ENCODE measurements at regions not wholly inside any gene's neighbourhood (a gene's known extent, or its start where the extent isn't known, plus 50 kb on each side); places are given as distances from the start of the nearest gene placed in this dataset.

DNA sequence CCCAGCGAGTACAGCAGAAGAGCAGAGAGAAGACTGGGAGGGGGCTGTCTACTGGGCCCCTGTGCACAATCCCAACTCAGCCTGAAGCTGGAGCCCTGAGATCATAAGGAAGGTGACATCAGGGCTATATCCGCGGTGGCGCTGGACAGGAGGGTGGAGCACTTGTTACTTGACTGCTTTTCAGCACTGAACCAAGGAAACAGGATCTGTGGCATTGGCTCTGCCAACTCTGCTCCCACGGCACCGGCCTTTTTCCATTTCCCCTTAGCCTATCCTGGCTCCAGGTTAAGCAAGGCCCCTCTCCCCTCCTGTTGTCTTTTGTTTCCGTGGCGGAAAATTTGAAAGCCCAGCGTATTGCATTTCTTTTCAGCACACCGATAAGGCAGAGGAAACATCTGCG is 125.0 kb upstream of the IRX3 start:
- DNase-seq (ENCODE audit: low spot score) = peak; percentile 29

DNA sequence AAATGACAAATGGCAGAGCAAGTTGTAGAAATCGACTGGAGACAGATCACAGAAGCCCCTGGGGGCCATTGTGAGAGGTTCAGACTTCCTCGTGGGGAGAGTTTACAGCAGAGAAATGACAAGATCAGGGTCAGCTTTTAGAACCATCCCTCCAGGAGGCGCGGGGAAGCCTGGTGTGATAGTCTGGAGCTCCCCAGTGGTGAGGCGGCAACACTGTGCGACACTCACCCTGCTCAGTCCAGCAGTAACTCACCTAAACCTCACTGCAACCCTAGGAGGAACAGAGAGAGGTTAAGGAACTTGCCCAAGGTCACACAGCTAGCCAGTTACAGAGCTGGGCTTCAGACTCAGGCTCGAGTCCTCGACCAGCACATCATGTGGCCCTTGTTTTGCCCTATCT is 123.4 kb upstream of the IRX3 start:
- DNase-seq (ENCODE audit: low spot score) = no peak

DNA sequence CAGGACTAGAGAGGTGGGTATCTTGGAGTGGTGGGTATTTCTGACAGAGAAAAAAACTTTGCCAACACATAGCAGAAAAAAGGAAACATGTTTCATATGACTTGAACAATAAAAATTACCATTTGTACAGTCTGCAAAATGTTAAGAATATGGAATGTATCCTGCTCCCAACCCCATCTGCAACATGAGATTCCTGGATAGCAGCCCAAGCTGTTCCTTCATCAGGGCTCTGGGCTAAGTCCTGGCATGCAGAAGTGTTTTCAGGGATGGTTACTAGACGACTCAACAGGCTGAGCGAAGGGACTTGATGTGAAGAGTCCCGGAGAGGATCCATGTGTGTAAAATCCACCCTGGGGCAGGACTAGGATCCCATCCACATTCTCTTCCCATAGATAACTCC is 121.0 kb upstream of the IRX3 start:
- no peak for DNase-seq (ENCODE audit: low spot score)

DNA sequence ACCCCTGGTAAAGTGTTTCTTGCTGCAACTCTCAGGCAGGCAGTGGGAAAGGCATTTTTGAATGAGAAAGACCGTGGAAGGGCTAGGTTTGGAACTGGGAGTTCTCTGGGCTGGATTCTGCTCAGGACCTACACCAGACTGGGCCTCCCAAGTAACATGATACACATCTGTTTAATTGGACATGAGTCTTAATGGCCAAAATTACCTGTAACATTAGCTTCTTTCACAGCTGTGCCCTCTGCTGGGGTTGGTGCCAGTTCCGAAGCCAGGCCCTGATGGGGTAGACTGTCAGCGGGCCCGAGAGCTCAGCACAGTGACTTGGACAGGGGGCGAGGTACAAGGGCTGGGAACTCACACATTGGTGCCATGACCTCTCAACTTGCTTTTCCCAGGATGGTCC is 118.9 kb upstream of the IRX3 start:
- DNase-seq (ENCODE audit: low spot score) = no peak

DNA sequence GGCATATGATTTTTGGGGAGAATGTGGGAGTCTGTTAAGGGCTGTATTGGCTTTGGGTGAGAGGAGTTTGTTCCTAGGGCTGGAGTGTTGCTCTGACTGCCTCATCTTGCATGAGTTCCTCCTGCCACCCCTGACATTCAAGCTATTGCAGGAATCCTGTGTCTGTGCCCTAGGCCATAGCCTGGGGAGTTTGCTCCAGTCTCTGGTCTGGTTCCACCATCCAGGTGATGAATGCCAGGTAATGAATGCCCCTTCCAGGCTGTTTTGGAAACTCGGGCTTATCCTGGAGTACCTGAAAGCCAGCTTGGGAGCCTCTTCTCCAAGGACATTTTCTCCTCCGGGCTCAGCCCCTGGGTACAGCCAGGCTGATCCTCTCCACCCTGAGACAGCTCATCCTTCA is 117.0 kb upstream of the IRX3 start:
- DNase-seq (ENCODE audit: low spot score) = no peak

DNA sequence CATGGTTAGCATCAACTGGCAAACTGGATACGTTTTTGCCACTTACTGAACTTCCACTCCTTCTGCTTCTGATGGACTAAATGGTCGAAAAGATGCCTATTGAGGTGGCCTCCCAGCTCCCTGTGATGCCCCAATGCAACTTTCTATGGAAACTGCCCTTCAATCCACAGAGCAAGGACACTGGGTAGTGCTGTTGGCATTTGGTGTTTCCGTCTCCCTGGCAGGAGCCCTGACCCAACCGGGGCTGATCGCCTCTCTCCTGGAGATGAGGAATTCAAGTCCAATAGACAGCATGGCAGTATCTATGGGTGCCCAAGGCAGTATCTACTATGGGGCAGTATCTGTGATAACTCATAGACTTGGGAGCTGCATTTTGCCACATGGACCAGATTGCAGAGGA is 116.3 kb upstream of the IRX3 start:
- DNase-seq (ENCODE audit: low spot score) = no peak

DNA sequence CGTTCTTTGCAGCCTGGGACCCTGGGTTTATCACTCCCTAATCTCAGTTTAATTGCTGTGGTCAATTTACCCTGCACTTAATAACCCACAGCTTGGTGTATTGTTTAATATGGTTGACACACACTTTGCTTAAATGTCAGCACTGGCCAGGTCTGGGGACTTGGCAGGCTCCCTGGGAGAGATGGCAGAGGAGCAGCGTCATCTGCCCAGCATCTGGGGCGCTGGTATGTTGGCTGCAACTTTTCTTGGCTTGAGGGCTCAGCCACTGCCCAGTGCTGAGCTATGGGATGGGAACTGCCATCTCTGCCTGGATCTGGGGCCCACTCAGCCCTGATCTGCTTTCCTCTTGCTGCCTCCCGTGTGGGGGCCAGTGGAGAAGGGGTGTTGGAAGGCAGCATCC is 115.7 kb upstream of the IRX3 start:
- DNase-seq (ENCODE audit: low spot score) = no peak

DNA sequence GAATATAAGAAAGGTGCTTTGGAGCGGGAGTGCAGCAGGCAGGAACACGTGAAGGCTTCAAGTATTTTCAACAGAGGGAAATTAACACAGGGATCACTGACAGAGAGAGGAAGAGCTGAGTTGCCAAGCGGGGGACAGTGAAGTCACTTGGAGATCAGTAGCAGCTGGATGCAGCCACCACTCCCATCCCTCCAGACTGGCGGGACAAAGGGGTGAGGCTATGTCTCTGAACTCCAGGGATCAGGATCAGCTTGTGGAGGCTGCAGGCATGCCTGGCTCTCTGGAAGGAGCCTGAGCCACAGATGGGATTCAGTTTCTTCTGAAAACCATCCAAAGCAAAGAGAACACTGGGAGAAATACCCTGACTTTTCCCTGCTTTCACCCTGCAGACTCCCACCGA is 113.7 kb upstream of the IRX3 start:
- no peak for DNase-seq (ENCODE audit: low spot score)

DNA sequence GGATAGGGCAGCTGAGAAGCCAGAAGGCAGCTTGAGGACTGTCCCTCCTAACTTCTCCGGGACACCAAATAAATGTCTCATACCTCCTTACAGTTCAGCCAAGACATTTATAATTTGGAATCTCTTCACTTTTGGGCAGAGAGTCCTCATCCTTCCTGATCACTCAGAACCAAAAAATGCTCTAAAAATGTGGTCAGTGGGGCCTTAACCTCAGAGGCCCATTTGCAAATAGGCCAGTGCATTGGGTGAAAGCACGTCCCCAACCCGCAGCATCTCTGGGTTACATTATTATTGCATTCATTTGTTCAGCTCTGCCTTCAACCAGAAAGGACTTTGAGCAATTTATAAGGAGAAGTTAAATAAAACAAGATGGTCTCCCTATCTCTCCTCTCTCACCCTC is 112.4 kb upstream of the IRX3 start:
- DNase-seq (ENCODE audit: low spot score) = no peak

DNA sequence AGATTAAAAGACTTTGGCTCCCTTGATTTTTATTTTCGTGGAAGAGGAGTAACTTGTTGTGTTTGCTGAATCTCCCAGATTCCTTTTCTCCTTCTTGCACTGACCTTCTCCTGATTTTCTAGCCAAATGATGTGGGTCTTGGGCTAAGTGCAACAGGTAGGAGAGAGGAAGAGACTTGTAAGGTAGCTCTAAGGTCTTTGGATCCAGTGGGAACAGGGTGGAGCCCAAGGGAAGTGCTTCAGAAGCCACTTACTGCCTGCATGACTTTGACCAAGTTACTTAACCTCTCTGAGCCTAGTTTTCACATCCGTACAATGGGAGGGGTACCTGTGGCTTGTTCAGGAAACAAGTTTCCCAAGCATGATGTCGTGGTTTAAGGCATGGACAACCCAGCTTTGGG is 111.3 kb upstream of the IRX3 start:
- no peak for DNase-seq (ENCODE audit: low spot score)

DNA sequence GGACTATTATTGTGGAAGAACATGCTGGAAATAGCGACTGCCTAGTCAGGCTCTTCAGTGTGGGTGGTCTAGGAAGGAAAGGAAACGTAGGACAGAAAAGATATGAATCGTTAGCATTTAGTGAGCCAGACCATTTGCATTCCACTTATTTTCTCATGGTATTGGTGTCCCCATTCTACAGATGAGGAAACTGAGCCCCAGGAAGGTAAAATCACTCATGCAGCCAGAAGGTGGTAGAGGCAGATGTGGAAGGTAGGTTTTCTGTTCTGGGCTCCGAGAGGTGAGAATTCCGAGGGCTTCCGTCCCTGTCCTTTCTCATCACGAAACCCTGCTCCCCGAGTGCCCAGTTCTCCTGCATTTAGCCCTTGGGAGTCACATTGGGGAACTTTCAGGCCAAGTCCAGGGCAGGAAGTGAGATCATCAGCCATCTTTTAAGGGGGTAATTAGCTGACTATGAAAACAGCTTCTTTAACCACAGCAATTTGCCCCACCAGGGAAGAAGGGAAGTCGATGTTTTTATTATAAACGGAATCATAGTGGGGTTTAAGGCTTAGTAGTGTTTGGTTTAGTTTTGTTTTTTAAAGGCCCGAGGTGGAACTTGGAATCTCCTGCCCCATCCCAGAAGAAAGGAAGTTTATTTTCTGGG is 110.7 kb upstream of the IRX3 start:
- no peak for DNase-seq (ENCODE audit: low spot score)

DNA sequence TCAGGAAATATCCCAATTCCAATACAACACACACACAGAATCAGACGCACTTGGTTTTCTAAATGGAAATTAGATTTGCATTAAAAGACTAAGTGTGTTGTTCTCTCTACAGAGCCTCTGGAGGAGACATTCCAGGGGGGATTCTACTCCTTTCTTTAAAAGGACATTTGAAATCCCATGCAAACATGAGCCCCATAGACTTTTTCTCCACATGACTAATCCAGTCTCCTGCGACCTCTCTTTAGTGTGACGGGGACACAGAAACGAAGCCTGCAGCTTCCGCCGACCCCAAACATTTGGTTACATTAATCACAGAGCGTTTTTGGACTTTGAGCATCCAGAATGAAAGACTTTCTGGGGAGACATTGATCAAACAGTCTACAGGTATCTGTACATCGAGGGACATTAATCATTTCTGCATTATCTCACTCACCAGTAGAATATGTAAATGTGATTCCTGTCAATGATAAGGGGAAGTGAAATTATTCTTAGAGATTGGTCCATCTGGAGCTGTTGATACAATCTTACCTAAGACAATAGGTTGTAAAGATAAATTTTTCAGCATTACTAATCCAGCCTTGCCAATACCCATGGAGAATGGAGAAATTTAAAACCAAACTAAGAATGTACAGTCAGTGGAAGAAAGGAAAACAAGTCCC is 103.4 kb upstream of the IRX3 start:
- DNase-seq (ENCODE audit: low spot score) = no peak

DNA sequence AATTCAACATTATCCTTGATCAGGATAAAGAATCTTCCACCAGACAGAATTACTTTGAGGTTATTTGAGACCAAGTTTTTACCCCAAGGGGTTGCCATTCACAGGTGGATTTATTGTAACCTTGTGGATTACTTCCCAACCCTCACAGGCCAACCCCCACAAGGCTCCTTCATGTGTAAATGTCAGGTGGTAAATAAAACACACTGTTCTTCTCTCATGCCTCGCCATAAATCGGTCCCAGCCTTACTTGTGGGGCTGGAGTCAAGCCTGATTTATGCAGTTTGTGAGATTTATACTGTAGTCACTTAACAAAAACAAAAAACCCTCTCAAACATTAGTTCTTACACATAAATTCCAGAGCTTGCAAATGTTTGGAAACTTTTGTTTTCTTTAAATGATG is 98.6 kb upstream of the IRX3 start:
- DNase-seq (ENCODE audit: low spot score) = no peak

DNA sequence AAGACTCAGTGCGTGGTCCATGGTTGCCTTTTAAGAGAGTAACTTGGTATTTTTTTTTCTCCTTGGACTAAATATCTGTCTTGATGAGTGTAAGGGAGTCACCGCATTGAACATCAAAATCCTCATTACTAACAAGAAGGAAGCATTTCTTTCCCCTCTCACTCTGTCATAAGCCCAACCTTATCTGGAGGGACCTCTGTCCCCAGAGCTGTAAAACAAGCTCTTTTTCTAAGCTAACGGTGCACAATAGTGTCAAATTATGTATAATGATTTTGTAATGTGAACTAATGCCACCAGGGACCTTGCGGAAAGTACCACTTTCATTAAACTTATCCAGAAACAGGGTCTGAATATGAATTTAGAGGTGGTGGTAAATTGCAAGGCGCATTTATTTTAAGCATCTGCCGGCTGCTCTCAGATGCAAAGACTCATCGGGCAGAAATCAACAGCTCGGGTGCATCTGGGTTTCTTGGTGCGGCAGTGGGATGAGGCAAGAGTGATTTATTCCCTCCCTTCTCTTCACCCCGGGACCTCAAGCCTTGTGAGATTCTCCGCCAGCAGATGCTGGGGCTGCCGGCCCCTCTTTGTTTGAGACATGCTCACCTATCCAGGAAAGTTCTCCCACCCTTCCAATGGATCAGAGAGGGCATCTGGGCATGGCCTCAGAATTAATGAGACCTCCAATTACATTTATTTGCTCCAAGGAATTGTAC is 95.2 kb upstream of the IRX3 start:
- DNase-seq (ENCODE audit: low spot score) = no peak

DNA sequence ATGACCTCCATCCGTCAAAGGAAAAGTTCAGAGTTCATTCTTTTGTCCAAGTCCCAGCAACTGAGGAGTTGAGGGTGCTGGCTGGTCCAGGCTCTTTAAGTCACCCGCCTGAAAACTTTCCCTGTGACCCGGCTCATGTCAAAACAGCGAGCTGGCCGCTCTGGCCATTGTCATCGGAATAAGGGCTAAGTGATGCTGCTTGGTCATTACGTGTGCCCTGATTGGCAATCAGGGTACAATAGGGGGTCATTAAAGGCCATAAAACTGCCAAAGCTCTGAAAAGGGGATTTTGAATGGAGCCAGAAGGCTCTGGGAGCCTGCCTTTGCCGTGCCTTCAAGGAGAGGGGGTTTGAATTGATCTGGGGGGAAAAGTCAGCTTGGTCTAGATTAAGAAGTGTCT is 88.5 kb upstream of the IRX3 start:
- no peak for DNase-seq (ENCODE audit: low spot score)

DNA sequence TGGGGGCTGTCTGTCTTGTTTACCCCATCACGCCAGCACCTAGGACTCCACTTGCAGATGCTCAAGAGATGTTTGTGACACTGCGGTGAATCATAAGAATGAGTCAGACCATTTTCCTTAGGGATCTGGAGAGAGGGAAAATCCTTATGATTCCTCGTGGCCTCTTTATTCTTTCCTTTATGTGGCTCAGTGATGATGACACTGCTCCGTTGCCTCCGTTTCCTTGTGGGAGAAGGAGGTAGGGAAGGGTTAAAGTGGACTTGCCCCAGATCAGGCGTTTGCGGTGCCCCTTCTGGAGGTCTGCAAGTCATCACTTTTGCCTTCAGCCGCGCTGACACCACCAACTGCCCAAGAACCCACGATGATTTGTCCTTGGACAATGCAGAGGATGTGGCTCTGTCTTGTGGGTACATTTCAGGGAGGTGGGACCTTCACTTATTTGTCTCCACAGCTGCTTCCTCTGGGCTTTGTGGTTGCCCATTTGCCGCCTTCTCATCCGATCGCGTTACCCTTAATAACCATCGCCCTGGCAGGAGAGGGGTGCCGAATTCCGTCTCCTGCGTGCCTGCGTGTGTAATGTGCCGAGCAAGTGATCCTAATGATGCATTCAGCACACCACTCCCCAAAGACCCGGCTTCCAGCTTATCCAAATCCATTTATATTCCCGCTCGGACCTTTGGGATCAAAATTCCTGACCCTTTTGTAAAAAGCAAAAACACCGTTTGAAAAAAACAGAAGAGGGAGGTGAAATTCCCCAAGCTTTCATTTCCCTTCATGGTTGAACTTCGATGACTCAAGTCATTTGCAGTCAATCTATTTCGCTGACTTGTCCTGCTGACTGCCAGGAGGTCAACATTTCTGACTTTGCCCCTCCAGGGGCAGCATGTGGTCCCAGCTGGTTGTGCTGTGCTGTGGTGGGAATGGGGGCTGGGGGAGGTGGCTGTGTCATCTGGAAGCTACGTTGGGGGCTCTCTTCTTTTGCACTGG is 87.2 kb upstream of the IRX3 start:
- peak; percentile 69 for DNase-seq (ENCODE audit: low spot score)

DNA sequence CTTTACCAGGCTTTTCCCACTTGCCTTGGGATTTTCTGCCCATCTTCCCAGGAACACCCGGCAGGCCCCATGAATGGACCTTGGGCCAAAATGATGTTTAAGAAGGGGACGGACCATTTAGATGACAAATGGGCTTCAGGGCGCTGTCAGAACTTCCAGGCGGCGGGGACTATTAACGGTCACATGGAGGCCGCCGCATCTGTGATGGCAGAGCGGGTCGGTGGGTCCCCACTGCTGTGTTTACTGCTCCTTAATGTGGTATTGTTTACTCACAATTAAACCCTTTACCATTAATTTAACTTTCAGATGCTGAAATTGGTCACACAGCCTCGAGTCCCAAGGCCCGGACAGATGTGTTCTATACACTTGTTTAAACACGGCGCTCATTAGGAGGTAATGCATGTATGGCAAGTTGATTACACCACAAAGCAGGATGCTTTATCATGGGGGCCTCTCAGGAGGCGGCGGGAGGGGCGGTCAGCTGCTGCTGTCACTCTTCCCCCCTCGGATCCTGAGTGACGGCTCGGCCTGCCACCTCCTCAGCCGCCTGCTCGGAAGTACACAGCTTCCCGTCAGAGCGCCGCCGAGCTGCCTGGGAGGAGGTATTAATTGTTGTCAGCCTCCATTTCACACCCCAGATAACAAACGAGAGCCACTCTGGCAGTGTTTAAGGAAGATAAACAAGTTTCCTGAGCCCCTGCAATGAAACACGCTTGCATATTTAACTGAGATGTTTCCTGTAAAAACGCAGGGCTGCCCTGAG is 83.9 kb upstream of the IRX3 start:
- no peak for DNase-seq (ENCODE audit: low spot score)

DNA sequence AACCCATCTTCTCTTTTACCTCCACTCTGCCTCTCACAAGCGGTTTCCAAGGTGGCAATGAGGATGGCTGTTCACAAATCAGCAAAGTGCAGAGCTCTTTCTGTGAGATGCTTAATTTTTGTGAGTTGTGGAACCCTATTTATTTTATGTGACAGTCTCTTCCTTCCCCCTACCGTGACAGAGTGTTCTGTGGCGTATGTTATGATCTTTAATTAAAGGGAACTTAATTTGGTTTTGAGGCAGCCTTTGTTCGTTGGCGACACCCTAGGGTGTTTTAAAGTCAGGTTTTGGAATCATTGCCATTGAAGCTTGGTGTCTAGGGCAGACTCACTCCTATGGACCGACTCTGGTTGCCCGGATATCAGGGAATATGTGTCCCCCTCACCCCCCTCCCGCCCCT is 83.3 kb upstream of the IRX3 start:
- no peak for DNase-seq (ENCODE audit: low spot score)

DNA sequence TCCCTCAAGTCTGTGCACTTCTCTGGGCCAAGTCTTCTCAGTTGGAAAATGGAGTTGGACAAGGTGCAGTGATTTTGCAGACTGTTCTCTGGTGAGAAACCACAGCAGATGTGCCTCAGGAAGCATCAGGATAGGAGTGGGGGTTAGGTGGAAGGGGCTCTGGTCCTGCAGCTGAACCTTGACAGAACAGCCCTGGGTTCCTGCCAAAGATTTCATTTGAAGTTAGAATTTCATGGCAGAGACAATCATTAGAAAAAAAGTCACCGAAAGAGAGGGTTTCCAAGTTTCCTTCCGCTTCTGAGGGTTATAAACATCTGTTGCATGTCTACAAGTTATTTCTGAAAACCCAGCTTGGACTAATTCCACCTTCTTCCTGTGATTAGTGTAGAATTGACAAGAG is 80.4 kb upstream of the IRX3 start:
- no peak for DNase-seq (ENCODE audit: low spot score)

DNA sequence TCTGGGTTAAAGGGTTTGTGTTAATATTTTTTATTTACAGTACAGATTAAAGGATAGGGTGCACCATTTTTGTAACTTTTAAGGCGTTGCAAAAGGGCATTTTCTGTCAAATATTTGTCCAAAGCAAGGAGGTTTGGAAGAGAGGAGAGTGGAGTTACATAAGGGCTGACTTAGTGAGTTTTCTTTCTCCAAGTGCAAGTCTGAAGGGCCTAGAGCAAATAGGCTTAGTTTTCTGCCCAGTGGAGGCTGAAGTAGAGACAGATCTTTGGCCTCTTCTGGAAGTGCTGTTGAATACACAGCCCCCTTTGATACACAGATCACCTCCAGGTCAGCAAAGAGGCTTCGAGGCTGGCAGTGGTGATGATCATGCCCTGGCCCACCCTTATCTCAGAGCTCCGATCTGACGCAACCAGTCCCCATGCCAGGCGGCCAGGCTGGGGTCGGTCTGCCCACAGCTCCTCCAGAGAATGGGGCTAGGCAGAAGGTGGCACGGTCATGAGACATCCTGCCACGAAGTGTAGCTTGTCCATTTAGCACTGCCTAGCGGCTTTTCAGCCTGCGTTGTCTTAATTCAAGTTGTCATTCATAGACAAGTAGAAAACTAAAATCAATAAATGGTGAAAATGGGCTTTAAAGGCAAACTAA is 79.5 kb upstream of the IRX3 start:
- DNase-seq (ENCODE audit: low spot score) = no peak

DNA sequence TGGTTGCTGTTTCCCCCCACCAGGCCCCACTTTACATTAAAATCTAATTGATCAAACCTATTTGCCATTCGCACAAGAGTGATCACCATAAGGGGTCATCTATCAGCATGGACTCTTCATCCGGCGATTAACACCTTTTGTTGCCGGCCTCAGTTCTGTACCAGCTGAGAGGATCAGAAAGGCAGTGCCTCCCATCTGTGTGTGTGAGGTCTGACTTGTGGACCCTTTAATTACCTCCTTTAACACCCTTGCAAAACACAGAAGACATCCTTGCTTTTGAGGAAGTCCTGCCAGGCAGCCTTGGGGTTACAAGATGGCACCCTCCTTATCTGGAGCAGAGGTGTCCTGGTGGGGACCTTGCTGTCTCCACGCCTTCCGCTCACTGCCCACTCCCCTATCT is 77.2 kb upstream of the IRX3 start:
- DNase-seq (ENCODE audit: low spot score) = no peak

Data from kidney tubule cell (primary cell).